ENCODE measurements at regions not wholly inside any gene's neighbourhood (a gene's known extent, or its start where the extent isn't known, plus 50 kb on each side); places are given as distances from the start of the nearest gene placed in this dataset.

DNA sequence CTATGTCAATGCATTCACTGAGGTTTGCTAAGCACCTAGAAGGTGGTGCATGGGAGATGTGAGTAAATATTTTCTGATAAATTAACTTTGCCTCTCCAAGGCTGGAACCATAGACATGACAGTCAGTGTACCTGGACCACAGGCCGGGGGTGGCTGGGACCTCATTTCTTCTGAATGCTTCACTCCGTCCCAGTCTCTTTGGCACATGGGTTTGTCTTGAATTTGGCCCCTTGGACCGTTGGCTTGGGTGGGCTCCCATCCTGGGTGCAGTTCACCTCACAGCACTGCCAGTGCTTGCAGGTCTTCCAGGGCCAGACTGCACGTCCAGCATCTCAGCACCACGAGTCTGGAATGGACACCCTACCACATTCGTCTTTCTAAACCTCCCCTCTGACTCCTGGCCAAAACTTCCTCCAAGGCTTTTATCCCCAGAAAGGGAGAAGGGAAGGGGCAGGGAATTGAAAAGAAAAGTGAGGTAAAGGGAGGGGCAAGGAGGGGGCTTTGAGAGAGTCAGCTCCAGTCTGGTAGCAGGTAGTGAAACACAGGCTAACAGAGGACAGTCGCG is 267.8 kb downstream of the MED10 start:
- 86 to 91% methylated on average over 8 of the region's 8 CpGs for WGBS, 2 donors
- no peak overlapping the region for H3K4me3 ChIP-seq (replicated peaks in 1 of 3)
- intact Hi-C loops (cut with DNase I) = no loop called here
- H3K36me3 ChIP-seq = no peaks in the 10 kb centered on the region
- H3K4me1 ChIP-seq = no peaks in the 10 kb centered on the region
- H3K9me3 ChIP-seq = no peaks in the 10 kb centered on the region
- DNase-seq = no peak
- no peak for TF ChIP-seq POLR2A (IDR thresholded peaks at IDR 0.05)
- TF ChIP-seq, protein P1, sequence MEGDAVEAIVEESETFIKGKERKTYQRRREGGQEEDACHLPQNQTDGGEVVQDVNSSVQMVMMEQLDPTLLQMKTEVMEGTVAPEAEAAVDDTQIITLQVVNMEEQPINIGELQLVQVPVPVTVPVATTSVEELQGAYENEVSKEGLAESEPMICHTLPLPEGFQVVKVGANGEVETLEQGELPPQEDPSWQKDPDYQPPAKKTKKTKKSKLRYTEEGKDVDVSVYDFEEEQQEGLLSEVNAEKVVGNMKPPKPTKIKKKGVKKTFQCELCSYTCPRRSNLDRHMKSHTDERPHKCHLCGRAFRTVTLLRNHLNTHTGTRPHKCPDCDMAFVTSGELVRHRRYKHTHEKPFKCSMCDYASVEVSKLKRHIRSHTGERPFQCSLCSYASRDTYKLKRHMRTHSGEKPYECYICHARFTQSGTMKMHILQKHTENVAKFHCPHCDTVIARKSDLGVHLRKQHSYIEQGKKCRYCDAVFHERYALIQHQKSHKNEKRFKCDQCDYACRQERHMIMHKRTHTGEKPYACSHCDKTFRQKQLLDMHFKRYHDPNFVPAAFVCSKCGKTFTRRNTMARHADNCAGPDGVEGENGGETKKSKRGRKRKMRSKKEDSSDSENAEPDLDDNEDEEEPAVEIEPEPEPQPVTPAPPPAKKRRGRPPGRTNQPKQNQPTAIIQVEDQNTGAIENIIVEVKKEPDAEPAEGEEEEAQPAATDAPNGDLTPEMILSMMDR (IDR thresholded peaks at IDR 0.05) = no peak
- H3K27ac ChIP-seq = no peak overlapping the region
- H3K27me3 ChIP-seq = no peaks in the 10 kb centered on the region

GRCh38 chr5:6108981-6109825 is 269.1 kb downstream of the MED10 start:
- Histone ChIP-seq H3K4me3 (replicated peaks in 1 of 3) (no peak overlapping the region), H3K9me3 (no peaks in the 10 kb centered on the region), H3K4me1 (no peaks in the 10 kb centered on the region), H3K36me3 (no peaks in the 10 kb centered on the region), H3K27me3 (no peaks in the 10 kb centered on the region), H3K27ac (no peak overlapping the region)
- 77 to 83% methylated on average over 11 of the region's 11 CpGs for WGBS, 2 donors
- TF ChIP-seq, protein P1 (IDR thresholded peaks at IDR 0.05) = no peak
- no peak for TF ChIP-seq POLR2A (IDR thresholded peaks at IDR 0.05)
- intact Hi-C loops (cut with DNase I) = no loop called here
- DNase-seq = no peak

GRCh38 chr5:6108540-6108848 is 269.9 kb downstream of the MED10 start:
- H3K4me1 ChIP-seq = no peaks in the 10 kb centered on the region
- 74 to 77% methylated on average over 5 of the region's 5 CpGs for WGBS, 2 donors
- TF ChIP-seq, protein P1 (IDR thresholded peaks at IDR 0.05) = no peak
- TF ChIP-seq POLR2A (IDR thresholded peaks at IDR 0.05) = no peak
- H3K27ac ChIP-seq = no peak overlapping the region
- no peaks in the 10 kb centered on the region for H3K27me3 ChIP-seq
- intact Hi-C loops (cut with DNase I) = no loop called here
- no peak for DNase-seq
- no peak overlapping the region for H3K4me3 ChIP-seq (replicated peaks in 1 of 3)
- H3K9me3 ChIP-seq = no peaks in the 10 kb centered on the region
- no peaks in the 10 kb centered on the region for H3K36me3 ChIP-seq

DNA sequence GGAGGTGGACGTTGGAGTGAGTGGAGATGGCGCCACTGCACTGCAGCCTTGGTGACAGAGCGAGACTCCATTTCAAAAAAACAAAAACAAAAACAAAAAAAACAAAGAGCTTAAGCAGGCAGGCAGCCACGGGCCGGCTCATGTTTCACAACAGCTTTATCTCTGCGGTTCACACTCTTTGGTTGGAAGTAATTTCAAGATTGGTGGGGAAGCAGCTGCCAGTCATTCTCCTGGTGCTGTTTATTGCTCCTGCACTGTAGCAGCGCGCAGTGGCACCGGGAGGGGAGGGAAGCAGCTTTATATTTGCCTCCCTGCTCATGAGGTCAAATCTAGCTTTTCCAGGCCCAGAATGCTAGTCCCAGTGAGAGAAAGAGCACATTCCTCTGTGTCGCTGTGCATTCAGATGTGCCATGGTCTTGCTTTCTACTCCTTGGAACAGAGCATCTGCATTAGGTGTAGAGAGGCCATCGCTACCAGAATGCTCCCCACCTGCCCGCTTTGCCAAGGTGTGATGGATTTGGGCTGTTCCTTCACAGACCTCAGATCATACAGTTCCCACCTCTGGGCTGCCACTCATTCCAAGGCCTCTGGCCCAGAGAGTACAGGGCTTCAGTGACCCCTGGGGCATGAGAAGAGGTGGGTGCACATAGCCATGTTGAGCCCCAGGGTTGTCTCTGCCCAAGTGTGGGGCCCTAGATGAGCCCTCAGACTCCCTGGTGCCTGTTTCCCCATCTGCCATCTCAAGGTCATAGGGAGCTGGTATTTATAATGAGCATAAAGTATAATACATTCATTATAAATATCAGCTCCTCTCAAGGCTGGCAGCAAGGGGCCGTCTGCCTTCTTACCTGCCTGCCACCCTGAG is 270.4 kb downstream of the MED10 start:
- TF ChIP-seq, protein P1 (IDR thresholded peaks at IDR 0.05) = no peak
- no peak for TF ChIP-seq POLR2A (IDR thresholded peaks at IDR 0.05)
- no peak overlapping the region for H3K4me3 ChIP-seq (replicated peaks in 1 of 3)
- intact Hi-C loops (cut with DNase I) = no loop called here
- no peaks in the 10 kb centered on the region for H3K36me3 ChIP-seq
- no peak overlapping the region for H3K27ac ChIP-seq
- H3K9me3 ChIP-seq = no peaks in the 10 kb centered on the region
- 61 to 67% methylated on average over 13 of the region's 13 CpGs for WGBS, 2 donors
- H3K27me3 ChIP-seq = no peaks in the 10 kb centered on the region
- H3K4me1 ChIP-seq = no peaks in the 10 kb centered on the region
- no peak for DNase-seq

Data from thyroid gland (tissue), 4 donors.